B cell (primary cell): ENCODE measurements at regions not wholly inside any gene's neighbourhood (a gene's known extent, or its start where the extent isn't known, plus 50 kb on each side); places are given as distances from the start of the nearest gene placed in this dataset.

Source experiments
- ATAC-seq: fragments of 200-7000 bp; cut with Tn5 transposase; one replicate; pipeline ENCODE4 v1.10.0; 2021; ENCODE audit warnings: low read depth, mild to moderate bottlenecking, moderate number of reproducible peaks, moderate library complexity
- CTCF ChIA-PET: fragments of 350-600 bp; sonication (Branson Sonifier 250); formaldehyde crosslinking; loops from one replicate; lab custom pipeline; 2021; ENCODE audit warnings: antibody characterized with exemption, inconsistent platforms; lab: Charles Lee
- POLR2A ChIA-PET: fragments of 350-600 bp; sonication (Branson Sonifier 250); formaldehyde crosslinking; loops from one replicate; lab custom pipeline; 2021; ENCODE audit warnings: antibody characterized with exemption; lab: Charles Lee
- DNase-seq: peaks from one replicate; pipeline ENCODE4 v3.0.0; 2013
- H2AFZ ChIP-seq: 2 replicates; pipeline ENCODE4 v1.6.1; 2012; ENCODE audit warnings: mild to moderate bottlenecking, low read depth, low read length; ENCODE audit not compliant: insufficient read depth, poor library complexity, severe bottlenecking
- H3K27ac ChIP-seq, 2 donors: 1 replicate in 1 of 2; 2 replicates in 1 of 2; pipeline ENCODE4 v1.5.1; 2012 to 2013; ENCODE audit warnings: low read length in 2 of 2, mild to moderate bottlenecking in 2 of 2, moderate library complexity in 1 of 2
- H3K27me3 ChIP-seq, 4 experiments: fragments of 200-600 bp in 1 of 4; sonication (generic) in 1 of 4; replicated peaks in 1 of 4; 1 replicate in 2 of 4; 2 replicates in 2 of 4; pipeline versions ENCODE4 v1.6.1 to v1.7.0; 2013 to 2016; ENCODE audit warnings: low read length in 3 of 4, mild to moderate bottlenecking in 2 of 4, mixed read lengths in 1 of 4, moderate library complexity in 1 of 4; ENCODE audit not compliant: insufficient read depth in 4 of 4, control insufficient read depth in 3 of 4; ENCODE audit errors: control extremely low read depth in 1 of 4
- H3K36me3 ChIP-seq, 2 experiments: replicated peaks in 1 of 2; 1 replicate in 1 of 2; 2 replicates in 1 of 2; pipeline versions ENCODE4 v1.6.1 to v1.7.1; 2013; ENCODE audit warnings: low read length in 1 of 2; ENCODE audit not compliant: insufficient read depth in 2 of 2, control insufficient read depth in 1 of 2; ENCODE audit errors: control extremely low read depth in 1 of 2, extremely low read depth in 1 of 2
- H3K4me1 ChIP-seq, 2 donors: fragments of 200-600 bp in 1 of 2; sonication (generic) in 1 of 2; 1 replicate in 1 of 2; 2 replicates in 1 of 2; pipeline versions ENCODE4 v1.5.1 to v1.6.1; 2013 to 2017; ENCODE audit warnings: low read length in 2 of 2; ENCODE audit not compliant: control insufficient read depth in 2 of 2, insufficient read depth in 2 of 2
- H3K4me2 ChIP-seq: replicated peaks from 2 replicates; pipeline ENCODE3; 2012; ENCODE audit warnings: mild to moderate bottlenecking, low read depth, low read length; ENCODE audit not compliant: poor library complexity, severe bottlenecking
- H3K4me3 ChIP-seq, 5 experiments: fragments of 200-600 bp in 1 of 5; sonication (generic) in 1 of 5; 1 replicate in 3 of 5; 2 replicates in 2 of 5; pipeline versions ENCODE4 v1.5.1 to v1.7.0; 2011 to 2016; ENCODE audit warnings: low read length in 4 of 5, mild to moderate bottlenecking in 4 of 5, low read depth in 2 of 5, control low read depth in 1 of 5, moderate library complexity in 1 of 5; ENCODE audit not compliant: insufficient read depth in 1 of 5; ENCODE audit errors: control extremely low read depth in 1 of 5, extremely low read depth in 1 of 5
- H3K79me2 ChIP-seq: fragments of 200-600 bp; sonication (generic); one replicate; pipeline ENCODE4 v1.6.0; 2016; ENCODE audit warnings: low read length; ENCODE audit not compliant: control insufficient read depth, insufficient read depth
- H3K9ac ChIP-seq: fragments of 200-600 bp; sonication (generic); 2 replicates; pipeline ENCODE4 v1.6.1; 2017; ENCODE audit warnings: mild to moderate bottlenecking, low read length, moderate library complexity
- H3K9me3 ChIP-seq, 3 donors: one replicate each; pipeline versions ENCODE4 v1.6.1 to v1.7.1; 2013; ENCODE audit warnings: low read length in 2 of 3; ENCODE audit not compliant: control insufficient read depth in 2 of 3, insufficient read depth in 1 of 3; ENCODE audit errors: control extremely low read depth in 1 of 3
- H4K20me1 ChIP-seq: 2 replicates; pipeline ENCODE4 v1.6.0; 2012; ENCODE audit warnings: mild to moderate bottlenecking, low read length; ENCODE audit not compliant: insufficient read depth, control insufficient read depth, poor library complexity, severe bottlenecking
- H3K27ac Mint-ChIP-seq: one replicate; pipeline ENCODE4 v1.8.0; 2021; ENCODE audit warnings: mixed read lengths
- H3K27me3 Mint-ChIP-seq: one replicate; pipeline ENCODE4 v1.8.0; 2021; ENCODE audit warnings: mixed read lengths
- H3K4me1 Mint-ChIP-seq: one replicate; pipeline ENCODE4 v1.8.0; 2021; ENCODE audit warnings: mixed read lengths
- H3K4me3 Mint-ChIP-seq: one replicate; pipeline ENCODE4 v1.8.0; 2021; ENCODE audit warnings: mixed read lengths
- H3K9me3 Mint-ChIP-seq: one replicate; pipeline ENCODE4 v1.8.0; 2022; ENCODE audit warnings: mixed read lengths; ENCODE audit not compliant: insufficient read depth
- EZH2 ChIP-seq: IDR thresholded peaks from 2 replicates; pipeline ENCODE4 v1.6.1; 2012; ENCODE audit warnings: borderline replicate concordance, low read depth, mild to moderate bottlenecking, moderate library complexity, low read length; ENCODE audit not compliant: insufficient read depth, poor library complexity, severe bottlenecking
- WGBS: methylation state at CpG from one replicate; pipeline ENCODE4 v1.1.5; 2013; ENCODE audit warnings: missing lambda C conversion rate; ENCODE audit not compliant: insufficient coverage; 5-methylcytosine and 5-hydroxymethylcytosine counted together
- intact Hi-C: fragments of 100-400 bp; cut with micrococcal nuclease; formaldehyde crosslinking; loops from one replicate; pipeline ENCODE4 v1.10.0; 2022
- TF ChIP-seq, protein P1 (sequence below): fragments of 200-600 bp; IDR thresholded peaks from one replicate; pipeline ENCODE4 v1.8.0; 2022; ENCODE audit warnings: antibody characterized with exemption, mild to moderate bottlenecking

DNA sequence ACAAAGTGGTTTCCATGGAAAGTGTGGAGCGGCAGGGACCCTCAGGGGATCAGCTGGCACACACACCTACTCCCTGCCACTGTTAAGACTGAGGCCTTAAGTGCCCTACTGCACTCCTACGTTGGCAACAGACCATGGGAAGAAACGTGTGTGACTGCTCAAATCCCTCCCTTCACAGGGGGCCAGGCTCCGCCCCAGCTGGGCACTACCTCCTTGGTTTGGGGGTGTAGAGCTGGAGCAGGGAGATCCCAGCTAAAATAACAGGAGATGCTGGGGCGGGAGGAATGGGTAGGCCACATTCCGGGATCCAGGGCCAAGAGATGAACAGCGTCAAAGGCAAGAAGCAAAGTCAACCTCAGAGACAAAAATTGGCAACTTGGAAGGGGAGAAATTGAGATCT is 231.0 kb downstream of the EN1 start:
- intact Hi-C loops, result no loop called here
- Histone ChIP-seq H2AFZ (no peak overlapping the region), H3K27me3 (no peaks in the 10 kb centered on the region), H3K36me3 (no peaks in the 10 kb centered on the region), H3K79me2 (no peaks in the 10 kb centered on the region), H4K20me1 (no peaks in the 10 kb centered on the region), H3K4me1 (no peaks in the 10 kb centered on the region), H3K9me3 (peaks cover 0 to 2% (median 0%) of the 10 kb centered on the region in 3 donors), H3K9ac (no peak overlapping the region), H3K4me3 (no peak overlapping the region), H3K4me2 (no peak overlapping the region), H3K27ac (no peak overlapping the region)
- Mint-ChIP-seq H3K9me3 (no peaks in the 10 kb centered on the region), H3K4me3 (no peak overlapping the region), H3K4me1 (no peaks in the 10 kb centered on the region), H3K27me3 (peaks cover 19% of the 10 kb centered on the region), H3K27ac (no peak overlapping the region)
- 87% methylated on average over 4 of the region's 7 CpGs for WGBS
- ATAC-seq (no peak), DNase-seq (no peak)
- ChIA-PET CTCF (no interaction called here), POLR2A (no interaction called here)
- no peak for TF ChIP-seq EZH2
- TF ChIP-seq, protein P1, sequence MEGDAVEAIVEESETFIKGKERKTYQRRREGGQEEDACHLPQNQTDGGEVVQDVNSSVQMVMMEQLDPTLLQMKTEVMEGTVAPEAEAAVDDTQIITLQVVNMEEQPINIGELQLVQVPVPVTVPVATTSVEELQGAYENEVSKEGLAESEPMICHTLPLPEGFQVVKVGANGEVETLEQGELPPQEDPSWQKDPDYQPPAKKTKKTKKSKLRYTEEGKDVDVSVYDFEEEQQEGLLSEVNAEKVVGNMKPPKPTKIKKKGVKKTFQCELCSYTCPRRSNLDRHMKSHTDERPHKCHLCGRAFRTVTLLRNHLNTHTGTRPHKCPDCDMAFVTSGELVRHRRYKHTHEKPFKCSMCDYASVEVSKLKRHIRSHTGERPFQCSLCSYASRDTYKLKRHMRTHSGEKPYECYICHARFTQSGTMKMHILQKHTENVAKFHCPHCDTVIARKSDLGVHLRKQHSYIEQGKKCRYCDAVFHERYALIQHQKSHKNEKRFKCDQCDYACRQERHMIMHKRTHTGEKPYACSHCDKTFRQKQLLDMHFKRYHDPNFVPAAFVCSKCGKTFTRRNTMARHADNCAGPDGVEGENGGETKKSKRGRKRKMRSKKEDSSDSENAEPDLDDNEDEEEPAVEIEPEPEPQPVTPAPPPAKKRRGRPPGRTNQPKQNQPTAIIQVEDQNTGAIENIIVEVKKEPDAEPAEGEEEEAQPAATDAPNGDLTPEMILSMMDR, result no peak

DNA sequence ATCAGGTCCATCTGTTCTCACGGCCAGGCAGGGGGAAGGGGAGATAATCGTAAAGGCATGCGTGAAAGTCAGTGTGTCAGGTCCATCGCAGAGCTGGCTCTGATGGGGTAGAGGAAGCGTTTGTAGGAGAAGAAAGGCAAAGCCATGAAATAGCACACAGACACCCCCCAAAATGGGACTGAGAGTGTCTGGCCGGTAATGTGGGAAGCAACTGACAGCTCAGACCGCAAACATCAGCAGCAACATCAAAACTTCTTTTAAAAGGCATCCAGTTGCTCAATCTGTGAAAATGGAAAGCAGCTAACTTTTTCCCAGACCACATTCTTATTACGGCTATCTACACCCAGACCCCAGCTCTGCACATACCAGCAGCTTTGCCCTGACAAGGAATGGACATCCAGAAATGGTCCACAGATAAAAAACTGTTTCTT is 232.6 kb downstream of the EN1 start:
- Histone ChIP-seq H2AFZ (no peak overlapping the region), H3K4me2 (no peak overlapping the region), H3K27me3 (no peaks in the 10 kb centered on the region), H3K9ac (no peak overlapping the region), H4K20me1 (no peaks in the 10 kb centered on the region), H3K4me1 (no peaks in the 10 kb centered on the region), H3K9me3 (peaks cover 0 to 2% (median 0%) of the 10 kb centered on the region in 3 donors), H3K4me3 (no peak overlapping the region), H3K79me2 (no peaks in the 10 kb centered on the region), H3K36me3 (no peaks in the 10 kb centered on the region), H3K27ac (no peak overlapping the region)
- no peak overlapping the region for H3K4me3 Mint-ChIP-seq
- no peak for DNase-seq
- no peak for TF ChIP-seq EZH2
- TF ChIP-seq, protein P1, result no peak
- no peak overlapping the region for H3K27ac Mint-ChIP-seq
- POLR2A ChIA-PET, result no interaction called here
- intact Hi-C loops, result no loop called here
- no peak for ATAC-seq
- H3K4me1 Mint-ChIP-seq, result no peaks in the 10 kb centered on the region
- no peaks in the 10 kb centered on the region for H3K9me3 Mint-ChIP-seq
- 47% methylated on average over 5 of the region's 8 CpGs for WGBS
- CTCF ChIA-PET, result no interaction called here
- peaks cover 19% of the 10 kb centered on the region for H3K27me3 Mint-ChIP-seq
